Neural progenitor cell (in vitro differentiated cells): ENCODE measurements at regions not wholly inside any gene's neighbourhood (a gene's known extent, or its start where the extent isn't known, plus 50 kb on each side); places are given as distances from the start of the nearest gene placed in this dataset.
A peak's percentile ranks its signal among the peaks of the same experiment; 100 is the strongest.

Experiments used
- DNase-seq: peaks from one replicate; pipeline ENCODE4 v3.0.0-alpha.2; 2016; ENCODE audit warnings: low spot score
- H2AFZ ChIP-seq: fragments of 200-600 bp; sonication (generic); replicated peaks from 2 replicates; pipeline ENCODE4 v1.6.1; 2016; ENCODE audit warnings: antibody characterized with exemption
- H3F3A ChIP-seq: fragments of 200-600 bp; sonication (generic); 2 replicates; pipeline ENCODE4 v1.6.1; 2016; ENCODE audit warnings: antibody characterized with exemption, low read depth
- H3K27ac ChIP-seq: fragments of 200-600 bp; sonication (generic); 2 replicates; pipeline ENCODE4 v1.5.1; 2016; ENCODE audit warnings: mild to moderate bottlenecking
- H3K27me3 ChIP-seq: fragments of 200-600 bp; sonication (generic); 2 replicates; pipeline ENCODE4 v1.6.1; 2016; ENCODE audit warnings: mild to moderate bottlenecking, moderate library complexity
- H3K36me3 ChIP-seq: fragments of 200-600 bp; sonication (generic); 2 replicates; pipeline ENCODE4 v1.5.1; 2016
- H3K4me1 ChIP-seq: fragments of 200-600 bp; sonication (generic); 2 replicates; pipeline ENCODE4 v1.6.1; 2016; ENCODE audit warnings: mixed run types
- H3K4me2 ChIP-seq: fragments of 200-600 bp; sonication (generic); 2 replicates; pipeline ENCODE4 v1.6.1; 2016
- H3K4me3 ChIP-seq: fragments of 200-600 bp; sonication (generic); 2 replicates; pipeline ENCODE4 v1.5.1; 2016
- H3K79me2 ChIP-seq: fragments of 200-600 bp; sonication (generic); 2 replicates; pipeline ENCODE4 v1.6.1; 2016; ENCODE audit warnings: low read depth
- H3K9ac ChIP-seq: fragments of 200-600 bp; sonication (generic); 2 replicates; pipeline ENCODE4 v1.6.1; 2016
- H3K9me3 ChIP-seq: fragments of 200-600 bp; sonication (generic); 2 replicates; pipeline ENCODE4 v1.5.1; 2016; ENCODE audit warnings: low read depth
- H4K20me1 ChIP-seq: fragments of 200-600 bp; sonication (generic); 2 replicates; pipeline ENCODE4 v1.6.1; 2016; ENCODE audit warnings: low read depth
- H3K27ac Mint-ChIP-seq: 3 replicates; pipeline ENCODE4 v1.8.0; 2021; ENCODE audit warnings: mixed read lengths
- H3K27me3 Mint-ChIP-seq: 2 replicates; pipeline ENCODE4 v1.8.0; 2022; ENCODE audit warnings: low read depth, mild to moderate bottlenecking, inconsistent platforms, moderate library complexity, mixed read lengths; ENCODE audit not compliant: insufficient read depth
- H3K36me3 Mint-ChIP-seq: 3 replicates; pipeline ENCODE4 v1.8.0; 2021; ENCODE audit warnings: mixed read lengths
- H3K4me1 Mint-ChIP-seq: 3 replicates; pipeline ENCODE4 v1.8.0; 2021; ENCODE audit warnings: mixed read lengths
- H3K4me3 Mint-ChIP-seq: 3 replicates; pipeline ENCODE4 v1.8.0; 2021; ENCODE audit warnings: mild to moderate bottlenecking, moderate library complexity, mixed read lengths
- H3K9me3 Mint-ChIP-seq: 3 replicates; pipeline ENCODE4 v1.8.0; 2020; ENCODE audit warnings: mixed read lengths
- EZH2 ChIP-seq: fragments of 200-600 bp; sonication (generic); IDR thresholded peaks from 2 replicates; pipeline ENCODE4 v1.6.1; 2017; ENCODE audit warnings: antibody characterized with exemption, mild to moderate bottlenecking, moderate library complexity
- EZH2phosphoT487 ChIP-seq: fragments of 200-600 bp; sonication (generic); IDR thresholded peaks from 2 replicates; pipeline ENCODE4 v1.6.1; 2017; ENCODE audit warnings: antibody characterized with exemption
- TF ChIP-seq, protein P1 (sequence below): fragments of 200-600 bp; sonication (generic); IDR thresholded peaks from 2 replicates; pipeline ENCODE4 v1.5.1; 2017; ENCODE audit warnings: antibody characterized with exemption, mild to moderate bottlenecking

GRCh38 chr12:111076611-111077451 is 156.5 kb upstream of the MYL2 start:
- H3K9me3 ChIP-seq: no peaks in the 10 kb centered on the region
- no peak overlapping the region for H3K4me2 ChIP-seq
- no peak overlapping the region for H3K4me3 ChIP-seq
- peaks cover 10% of the 10 kb centered on the region for H3K4me1 ChIP-seq
- no peak for TF ChIP-seq EZH2
- TF ChIP-seq, protein P1, sequence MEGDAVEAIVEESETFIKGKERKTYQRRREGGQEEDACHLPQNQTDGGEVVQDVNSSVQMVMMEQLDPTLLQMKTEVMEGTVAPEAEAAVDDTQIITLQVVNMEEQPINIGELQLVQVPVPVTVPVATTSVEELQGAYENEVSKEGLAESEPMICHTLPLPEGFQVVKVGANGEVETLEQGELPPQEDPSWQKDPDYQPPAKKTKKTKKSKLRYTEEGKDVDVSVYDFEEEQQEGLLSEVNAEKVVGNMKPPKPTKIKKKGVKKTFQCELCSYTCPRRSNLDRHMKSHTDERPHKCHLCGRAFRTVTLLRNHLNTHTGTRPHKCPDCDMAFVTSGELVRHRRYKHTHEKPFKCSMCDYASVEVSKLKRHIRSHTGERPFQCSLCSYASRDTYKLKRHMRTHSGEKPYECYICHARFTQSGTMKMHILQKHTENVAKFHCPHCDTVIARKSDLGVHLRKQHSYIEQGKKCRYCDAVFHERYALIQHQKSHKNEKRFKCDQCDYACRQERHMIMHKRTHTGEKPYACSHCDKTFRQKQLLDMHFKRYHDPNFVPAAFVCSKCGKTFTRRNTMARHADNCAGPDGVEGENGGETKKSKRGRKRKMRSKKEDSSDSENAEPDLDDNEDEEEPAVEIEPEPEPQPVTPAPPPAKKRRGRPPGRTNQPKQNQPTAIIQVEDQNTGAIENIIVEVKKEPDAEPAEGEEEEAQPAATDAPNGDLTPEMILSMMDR: no peak
- no peak for TF ChIP-seq EZH2phosphoT487
- peaks cover 2% of the 10 kb centered on the region for H3K36me3 Mint-ChIP-seq
- no peak overlapping the region for H2AFZ ChIP-seq
- peaks cover 3% of the 10 kb centered on the region for H4K20me1 ChIP-seq
- no peaks in the 10 kb centered on the region for H3K36me3 ChIP-seq
- H3K4me1 Mint-ChIP-seq: peaks cover 30% of the 10 kb centered on the region
- peak; percentile 21 for DNase-seq
- H3K27me3 Mint-ChIP-seq: peaks cover 8% of the 10 kb centered on the region
- H3K79me2 ChIP-seq: no peaks in the 10 kb centered on the region
- H3K9me3 Mint-ChIP-seq: peaks cover 5% of the 10 kb centered on the region
- no peak overlapping the region for H3K9ac ChIP-seq
- H3K27ac ChIP-seq: peak overlapping the region; percentile 31
- no peaks in the 10 kb centered on the region for H3K27me3 ChIP-seq
- peaks cover 5% of the 10 kb centered on the region for H3F3A ChIP-seq
- peak overlapping the region; percentile 86 for H3K27ac Mint-ChIP-seq
- no peak overlapping the region for H3K4me3 Mint-ChIP-seq

DNA sequence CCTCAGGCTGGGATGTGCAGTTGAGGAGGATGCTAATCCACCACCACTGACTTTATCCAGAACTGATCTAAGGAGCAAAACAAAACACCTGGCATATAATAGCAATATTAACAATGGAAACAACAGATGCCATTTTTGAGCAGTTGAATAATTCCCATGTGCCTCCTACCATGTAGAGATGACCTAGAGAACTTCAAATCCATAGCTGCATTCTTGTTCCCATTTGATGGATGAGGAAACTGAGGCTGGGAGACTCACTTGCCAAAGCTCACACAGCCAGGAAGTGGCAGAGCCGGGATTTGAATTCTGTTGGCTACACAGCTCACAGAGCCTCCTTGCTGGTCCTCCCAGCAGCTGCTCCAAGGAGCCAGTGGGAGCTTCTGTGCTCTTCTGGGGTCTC is 155.8 kb upstream of the MYL2 start:
- H3K9me3 Mint-ChIP-seq: peaks cover 6% of the 10 kb centered on the region
- Histone ChIP-seq H3K79me2 (no peaks in the 10 kb centered on the region), H3K27me3 (no peaks in the 10 kb centered on the region), H4K20me1 (peaks cover 3% of the 10 kb centered on the region), H3K4me1 (peaks cover 10% of the 10 kb centered on the region), H3K4me2 (no peak overlapping the region), H3K9ac (no peak overlapping the region), H3K4me3 (no peak overlapping the region), H3F3A (peaks cover 5% of the 10 kb centered on the region), H3K9me3 (no peaks in the 10 kb centered on the region), H3K27ac (no peak overlapping the region), H2AFZ (no peak overlapping the region), H3K36me3 (no peaks in the 10 kb centered on the region)
- no peak for TF ChIP-seq EZH2
- TF ChIP-seq, protein P1: no peak
- no peak for TF ChIP-seq EZH2phosphoT487
- H3K4me3 Mint-ChIP-seq: no peak overlapping the region
- DNase-seq: no peak
- peaks cover 8% of the 10 kb centered on the region for H3K27me3 Mint-ChIP-seq
- peaks cover 4% of the 10 kb centered on the region for H3K36me3 Mint-ChIP-seq
- peak overlapping the region; percentile 86 for H3K27ac Mint-ChIP-seq
- peaks cover 27% of the 10 kb centered on the region for H3K4me1 Mint-ChIP-seq

GRCh38 chr12:111074965-111075364 is 154.6 kb upstream of the MYL2 start:
- H3K79me2 ChIP-seq: no peaks in the 10 kb centered on the region
- no peak overlapping the region for H3K4me3 Mint-ChIP-seq

More at GRCh38 chr12:111074965-111075364, 154.6 kb upstream of the MYL2 start:
- peaks cover 6% of the 10 kb centered on the region for H3K9me3 Mint-ChIP-seq
- Histone ChIP-seq H3F3A (peaks cover 5% of the 10 kb centered on the region), H3K4me1 (peaks cover 10% of the 10 kb centered on the region), H4K20me1 (peaks cover 3% of the 10 kb centered on the region), H3K4me2 (no peak overlapping the region), H3K4me3 (no peak overlapping the region), H3K9me3 (no peaks in the 10 kb centered on the region), H2AFZ (no peak overlapping the region), H3K27ac (no peak overlapping the region), H3K36me3 (no peaks in the 10 kb centered on the region), H3K9ac (no peak overlapping the region), H3K27me3 (no peaks in the 10 kb centered on the region)
- peaks cover 27% of the 10 kb centered on the region for H3K4me1 Mint-ChIP-seq
- no peak for TF ChIP-seq EZH2
- TF ChIP-seq, protein P1: no peak
- no peak for TF ChIP-seq EZH2phosphoT487
- H3K27me3 Mint-ChIP-seq: peaks cover 8% of the 10 kb centered on the region
- H3K27ac Mint-ChIP-seq: peak overlapping the region; percentile 51
- H3K36me3 Mint-ChIP-seq: peaks cover 4% of the 10 kb centered on the region
- no peak for DNase-seq
